Mesenchymal stem cell (in vitro differentiated cells and primary cell): ENCODE measurements at regions not wholly inside any gene's neighbourhood (a gene's known extent, or its start where the extent isn't known, plus 50 kb on each side); places are given as distances from the start of the nearest gene placed in this dataset.

Source experiments
- DNase-seq: peaks from one replicate; pipeline ENCODE4 v3.0.0-alpha.2; 2013
- H2AFZ ChIP-seq: one replicate; pipeline ENCODE4 v1.6.1; 2013; ENCODE audit warnings: low read depth, mild to moderate bottlenecking, control low read depth, inconsistent platforms, low read length, moderate library complexity
- H2AK5ac ChIP-seq: 2 replicates; pipeline ENCODE4 v1.6.1; 2013; ENCODE audit warnings: low read length, moderate library complexity, mild to moderate bottlenecking, inconsistent platforms; ENCODE audit not compliant: severe bottlenecking
- H2BK120ac ChIP-seq: one replicate; pipeline ENCODE4 v1.6.1; 2013; ENCODE audit warnings: low read depth, mild to moderate bottlenecking, inconsistent platforms, low read length, moderate library complexity
- H2BK12ac ChIP-seq, 2 experiments: one replicate each; pipeline ENCODE4 v1.6.1; 2013; ENCODE audit warnings: inconsistent platforms in 2 of 2, low read length in 2 of 2, mild to moderate bottlenecking in 2 of 2, moderate library complexity in 2 of 2, control low read depth in 1 of 2
- H2BK15ac ChIP-seq: one replicate; pipeline ENCODE4 v1.6.1; 2013; ENCODE audit warnings: mild to moderate bottlenecking, low read depth, inconsistent platforms; ENCODE audit not compliant: poor library complexity, severe bottlenecking
- H2BK5ac ChIP-seq: 2 replicates; pipeline ENCODE4 v1.6.1; 2013; ENCODE audit warnings: low read depth, mild to moderate bottlenecking, low read length, control low read depth, inconsistent platforms; ENCODE audit not compliant: poor library complexity, severe bottlenecking
- H3K14ac ChIP-seq, 2 experiments: one replicate each; pipeline ENCODE4 v1.6.1; 2013; ENCODE audit warnings: inconsistent platforms in 2 of 2, low read length in 2 of 2, control low read depth in 1 of 2, mild to moderate bottlenecking in 1 of 2, moderate library complexity in 1 of 2
- H3K18ac ChIP-seq, 2 experiments: one replicate each; pipeline ENCODE4 v1.6.1; 2013; ENCODE audit warnings: inconsistent platforms in 2 of 2, low read length in 2 of 2, control low read depth in 1 of 2, low read depth in 1 of 2, mild to moderate bottlenecking in 1 of 2
- H3K23ac ChIP-seq, 2 experiments: one replicate each; pipeline ENCODE4 v1.6.1; 2013; ENCODE audit warnings: inconsistent platforms in 2 of 2, low read length in 2 of 2, mild to moderate bottlenecking in 2 of 2, moderate library complexity in 2 of 2, control low read depth in 1 of 2
- H3K27ac ChIP-seq: 2 replicates; pipeline ENCODE4 v1.5.1; 2013; ENCODE audit warnings: mild to moderate bottlenecking, moderate library complexity, low read length, control low read depth, inconsistent platforms; ENCODE audit not compliant: poor library complexity, severe bottlenecking
- H3K27me3 ChIP-seq, 2 experiments: 2 replicates each; pipeline versions ENCODE4 v1.6.1 to v1.7.0; 2013; ENCODE audit warnings: low read length in 2 of 2, mild to moderate bottlenecking in 2 of 2, moderate library complexity in 2 of 2, control low read depth in 1 of 2, inconsistent platforms in 1 of 2; ENCODE audit not compliant: control insufficient read depth in 1 of 2, insufficient read depth in 1 of 2
- H3K36me3 ChIP-seq, 2 experiments: 2 replicates each; pipeline versions ENCODE4 v1.6.1 to v1.7.0; 2013; ENCODE audit warnings: low read length in 2 of 2, control low read depth in 1 of 2, inconsistent platforms in 1 of 2, low read depth in 1 of 2, mild to moderate bottlenecking in 1 of 2; ENCODE audit not compliant: insufficient read depth in 2 of 2, control insufficient read depth in 1 of 2
- H3K4ac ChIP-seq, 2 experiments: one replicate each; pipeline ENCODE4 v1.6.1; 2013; ENCODE audit warnings: inconsistent platforms in 2 of 2, low read length in 2 of 2, mild to moderate bottlenecking in 2 of 2, moderate library complexity in 2 of 2, control low read depth in 1 of 2, low read depth in 1 of 2
- H3K4me1 ChIP-seq: 2 replicates; pipeline ENCODE4 v1.6.1; 2013; ENCODE audit warnings: low read depth, low read length, control low read depth; ENCODE audit not compliant: control insufficient read depth, insufficient read depth
- H3K4me2 ChIP-seq: 2 replicates; pipeline ENCODE4 v1.6.1; 2013; ENCODE audit warnings: low read length, mild to moderate bottlenecking, inconsistent platforms; ENCODE audit not compliant: poor library complexity, severe bottlenecking
- H3K4me3 ChIP-seq, 2 experiments: 2 replicates each; pipeline versions ENCODE4 v1.5.1 to v1.7.0; 2013; ENCODE audit warnings: low read length in 2 of 2, mild to moderate bottlenecking in 2 of 2, control low read depth in 1 of 2, low read depth in 1 of 2; ENCODE audit not compliant: insufficient read depth in 1 of 2
- H3K79me1 ChIP-seq: replicated peaks from 2 replicates; pipeline ENCODE4 v1.6.1; 2013; ENCODE audit warnings: mild to moderate bottlenecking, control low read depth, low read length, inconsistent platforms; ENCODE audit not compliant: poor library complexity, severe bottlenecking
- H3K9ac ChIP-seq: 2 replicates; pipeline ENCODE4 v1.7.0; 2013; ENCODE audit warnings: mild to moderate bottlenecking, low read length, moderate library complexity
- H3K9me3 ChIP-seq: 2 replicates; pipeline ENCODE4 v1.7.0; 2013; ENCODE audit warnings: mild to moderate bottlenecking, low read length; ENCODE audit not compliant: control insufficient read depth
- H4K8ac ChIP-seq: one replicate; pipeline ENCODE4 v1.6.1; 2013; ENCODE audit warnings: inconsistent platforms, mild to moderate bottlenecking, low read length, moderate library complexity
- H4K91ac ChIP-seq: one replicate; pipeline ENCODE4 v1.6.1; 2013; ENCODE audit warnings: mild to moderate bottlenecking, low read length, inconsistent platforms
- WGBS: methylation state at CpG from one replicate; pipeline ENCODE4 v1.1.7; 2013; ENCODE audit warnings: mixed read lengths; 5-methylcytosine and 5-hydroxymethylcytosine counted together

DNA sequence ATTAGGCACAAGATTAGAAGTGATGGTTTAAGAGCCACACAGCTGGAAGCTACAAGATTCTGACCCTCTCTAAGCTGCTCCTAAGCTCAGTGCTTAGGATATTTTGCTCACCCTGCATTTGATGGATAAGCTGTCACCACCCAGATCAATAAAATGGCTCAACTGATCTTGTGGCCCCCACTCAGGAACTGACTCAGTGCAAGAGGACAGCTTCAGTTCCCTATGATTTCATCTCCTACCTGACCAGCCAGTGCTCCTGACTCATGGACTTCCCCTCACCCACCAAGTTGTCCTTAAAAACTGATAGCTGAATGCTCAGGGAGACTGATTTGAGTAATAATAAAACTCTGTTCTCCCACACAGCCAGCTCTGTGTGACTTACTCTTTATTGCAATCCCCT is 833.8 kb downstream of the GRID1 start:
- Histone ChIP-seq H2BK15ac (no peak overlapping the region), H3K36me3 (no peaks in the 10 kb centered on the region), H3K4me1 (no peaks in the 10 kb centered on the region), H3K23ac (no peak overlapping the region), H2BK5ac (no peak overlapping the region), H3K27ac (no peak overlapping the region), H3K14ac (no peak overlapping the region), H3K9me3 (peaks cover 14% of the 10 kb centered on the region), H3K4me2 (no peak overlapping the region), H3K4ac (no peak overlapping the region), H2BK120ac (no peak overlapping the region), H3K27me3 (no peaks in the 10 kb centered on the region), H4K91ac (no peak overlapping the region), H3K18ac (peak overlapping the region in 1 of 2 experiments; percentile 2), H4K8ac (no peak overlapping the region), H3K79me1 (no peaks in the 10 kb centered on the region), H2AFZ (no peak overlapping the region), H3K4me3 (no peak overlapping the region), H3K9ac (no peak overlapping the region), H2AK5ac (no peak overlapping the region), H2BK12ac (peak overlapping the region in 1 of 2 experiments; percentile 40)
- DNase-seq = no peak

- Histone ChIP-seq H3K36me3 (no peaks in the 10 kb centered on the region), H2AFZ (no peak overlapping the region), H3K9me3 (peaks cover 6% of the 10 kb centered on the region), H3K4me1 (no peaks in the 10 kb centered on the region), H3K27ac (no peak overlapping the region), H3K18ac (no peak overlapping the region), H2BK12ac (no peak overlapping the region), H3K14ac (no peak overlapping the region), H3K79me1 (no peaks in the 10 kb centered on the region), H3K23ac (no peak overlapping the region), H3K4ac (no peak overlapping the region), H2AK5ac (no peak overlapping the region), H2BK15ac (no peak overlapping the region), H3K9ac (no peak overlapping the region), H2BK5ac (no peak overlapping the region), H3K4me2 (no peak overlapping the region), H4K91ac (no peak overlapping the region), H2BK120ac (no peak overlapping the region), H3K27me3 (no peaks in the 10 kb centered on the region), H3K4me3 (no peak overlapping the region), H4K8ac (no peak overlapping the region)
- DNase-seq = no peak
These were observed 830.7 kb downstream of the GRID1 start for GRCh38 chr10:85535926-85536325.

GRCh38 chr10:85537561-85537960 is 829.0 kb downstream of the GRID1 start:
- H3K23ac ChIP-seq = no peak overlapping the region
- no peak overlapping the region for H2BK15ac ChIP-seq
- H3K14ac ChIP-seq = no peak overlapping the region
- H2BK5ac ChIP-seq = no peak overlapping the region
- DNase-seq = no peak
- no peaks in the 10 kb centered on the region for H3K79me1 ChIP-seq
- H2BK12ac ChIP-seq = no peak overlapping the region
- no peak overlapping the region for H3K18ac ChIP-seq
- no peak overlapping the region for H2BK120ac ChIP-seq
- no peak overlapping the region for H2AFZ ChIP-seq
- no peak overlapping the region for H4K91ac ChIP-seq
- H2AK5ac ChIP-seq = no peak overlapping the region
- no peaks in the 10 kb centered on the region for H3K36me3 ChIP-seq
- no peak overlapping the region for H3K4me3 ChIP-seq
- H3K4ac ChIP-seq = no peak overlapping the region
- H3K9ac ChIP-seq = no peak overlapping the region
- H3K4me1 ChIP-seq = no peaks in the 10 kb centered on the region
- no peak overlapping the region for H3K27ac ChIP-seq
- no peak overlapping the region for H3K4me2 ChIP-seq
- H4K8ac ChIP-seq = no peak overlapping the region
- H3K27me3 ChIP-seq = peaks cover 0 to 5% of the 10 kb centered on the region in 2 experiments
- H3K9me3 ChIP-seq = peaks cover 6% of the 10 kb centered on the region

- peaks cover 0 to 5% of the 10 kb centered on the region in 2 experiments for H3K27me3 ChIP-seq
- H3K79me1 ChIP-seq = no peaks in the 10 kb centered on the region
- WGBS = 97% methylated on average over 3 of the region's 3 CpGs
- H3K27ac ChIP-seq = no peak overlapping the region
- H2BK12ac ChIP-seq = no peak overlapping the region
- no peak overlapping the region for H2BK120ac ChIP-seq
- no peak overlapping the region for H2BK5ac ChIP-seq
- H4K91ac ChIP-seq = no peak overlapping the region
- no peak overlapping the region for H3K14ac ChIP-seq
- H3K23ac ChIP-seq = no peak overlapping the region
- H2AFZ ChIP-seq = no peak overlapping the region
- no peaks in the 10 kb centered on the region for H3K4me1 ChIP-seq
- H3K4me3 ChIP-seq = no peak overlapping the region
- H2BK15ac ChIP-seq = no peak overlapping the region
- no peak overlapping the region for H3K9ac ChIP-seq
- H4K8ac ChIP-seq = no peak overlapping the region
- H3K18ac ChIP-seq = peak overlapping the region in 1 of 2 experiments; percentile 8
- H3K36me3 ChIP-seq = no peaks in the 10 kb centered on the region
- no peak overlapping the region for H2AK5ac ChIP-seq
- no peak overlapping the region for H3K4ac ChIP-seq
- H3K9me3 ChIP-seq = peaks cover 6% of the 10 kb centered on the region
- H3K4me2 ChIP-seq = no peak overlapping the region
- DNase-seq = no peak
These were observed 828.0 kb downstream of the GRID1 start for GRCh38 chr10:85538601-85539000.
